NT2/D1 (cell line): ENCODE measurements at regions not wholly inside any gene's neighbourhood (a gene's known extent, or its start where the extent isn't known, plus 50 kb on each side); places are given as distances from the start of the nearest gene placed in this dataset.
A peak's percentile ranks its signal among the peaks of the same experiment; 100 is the strongest.

Source experiments
- DNase-seq: peaks from one replicate; pipeline ENCODE4 v3.0.0-alpha.2; 2011; ENCODE audit warnings: low read depth, low spot score
- H3K27me3 ChIP-seq: 2 replicates; pipeline ENCODE4 v1.6.0; 2011; ENCODE audit warnings: mild to moderate bottlenecking; ENCODE audit not compliant: insufficient read length, insufficient read depth
- H3K36me3 ChIP-seq: 2 replicates; pipeline ENCODE4 v1.6.1; 2011; ENCODE audit warnings: mild to moderate bottlenecking, low read length, mixed read lengths; ENCODE audit not compliant: insufficient read depth, insufficient read length
- H3K4me1 ChIP-seq: 2 replicates; pipeline ENCODE4 v1.5.1; 2011; ENCODE audit not compliant: insufficient read depth, insufficient read length
- H3K4me3 ChIP-seq: 2 replicates; pipeline ENCODE4 v1.5.1; 2011; ENCODE audit warnings: low read depth; ENCODE audit not compliant: insufficient read length
- H3K9ac ChIP-seq: 2 replicates; pipeline ENCODE4 v1.6.0; 2011; ENCODE audit warnings: low read depth; ENCODE audit not compliant: insufficient read length
- H3K9me3 ChIP-seq: 2 replicates; pipeline ENCODE4 v1.5.1; 2011; ENCODE audit warnings: mild to moderate bottlenecking, low read length; ENCODE audit not compliant: insufficient read depth
- SUZ12 ChIP-seq: IDR thresholded peaks from 2 replicates; pipeline ENCODE4 v1.6.1; 2011; ENCODE audit not compliant: insufficient read length, insufficient read depth; ENCODE audit errors: extremely low read depth
- YY1 ChIP-seq: IDR thresholded peaks from 2 replicates; pipeline ENCODE4 v1.6.1; 2011; ENCODE audit not compliant: insufficient read length, insufficient read depth
- ZNF274 ChIP-seq: IDR thresholded peaks from 2 replicates; pipeline ENCODE4 v1.6.1; 2011; ENCODE audit warnings: mild to moderate bottlenecking, low read depth, low read length

DNA sequence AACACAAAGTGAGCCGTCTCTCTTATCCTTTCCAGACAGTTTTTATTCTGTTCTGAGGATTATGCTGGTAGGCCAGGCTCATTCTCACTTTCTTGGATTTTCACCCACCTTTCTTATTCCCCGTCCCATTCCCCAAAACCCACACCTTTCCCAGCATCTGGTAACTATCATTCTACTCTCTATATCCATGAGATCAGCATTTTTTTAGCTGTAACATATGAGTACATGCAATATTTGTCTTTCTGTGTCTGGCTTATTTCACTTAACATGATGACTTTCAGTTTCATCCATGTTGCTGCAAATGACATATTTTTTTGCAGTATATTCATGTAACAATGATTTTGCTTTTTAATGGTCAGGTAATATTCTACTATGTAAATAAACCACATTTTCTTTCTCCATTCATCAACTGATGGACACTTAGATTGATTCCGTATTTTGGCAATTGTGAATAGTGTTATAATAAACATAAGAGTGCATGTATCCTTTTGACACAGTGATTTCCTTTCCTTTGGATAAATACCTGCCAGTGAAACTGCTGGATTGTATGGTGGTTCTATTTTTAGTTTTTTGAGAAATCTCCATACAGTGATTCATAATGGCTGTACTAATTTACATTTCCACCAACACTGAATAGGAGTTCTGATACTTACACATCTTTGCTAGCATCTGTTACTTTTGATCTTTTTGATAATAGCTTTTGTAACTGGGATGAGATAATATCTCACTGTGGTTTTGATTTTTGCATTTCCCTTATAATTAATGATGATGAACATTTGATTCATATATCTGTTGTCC lies 289.3 kb downstream of the RPRM start:
- no peak for DNase-seq
- Histone ChIP-seq H3K9me3 (no peaks in the 10 kb centered on the region), H3K36me3 (no peaks in the 10 kb centered on the region), H3K4me3 (no peak overlapping the region), H3K4me1 (no peaks in the 10 kb centered on the region), H3K9ac (no peak overlapping the region), H3K27me3 (no peaks in the 10 kb centered on the region)
- no peak for TF ChIP-seq YY1
- TF ChIP-seq SUZ12: no peak
- TF ChIP-seq ZNF274: no peak

DNA sequence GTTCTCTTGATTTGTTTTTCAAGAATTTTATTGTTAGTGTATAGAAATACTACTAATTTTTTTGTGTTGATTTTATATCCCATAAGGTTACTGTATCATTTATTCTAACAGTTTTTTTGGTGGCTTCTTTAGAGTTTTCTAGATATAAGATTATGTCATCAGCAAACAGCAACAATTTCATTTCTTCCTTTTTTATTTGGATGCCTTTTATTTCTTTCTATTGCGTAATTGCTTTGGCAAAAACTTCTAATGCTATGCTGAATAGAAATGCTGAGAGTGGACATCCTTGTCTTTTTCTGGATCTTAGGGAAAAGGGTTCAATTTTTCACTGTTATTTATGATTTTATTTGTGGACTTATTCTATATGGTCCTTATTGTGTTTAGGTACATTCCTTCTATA lies 298.8 kb downstream of the RPRM start:
- Histone ChIP-seq H3K4me3 (no peak overlapping the region), H3K27me3 (no peaks in the 10 kb centered on the region), H3K36me3 (no peaks in the 10 kb centered on the region), H3K9ac (no peak overlapping the region), H3K9me3 (no peaks in the 10 kb centered on the region), H3K4me1 (no peaks in the 10 kb centered on the region)
- TF ChIP-seq SUZ12 (no peak), ZNF274 (no peak), YY1 (no peak)
- no peak for DNase-seq

DNA sequence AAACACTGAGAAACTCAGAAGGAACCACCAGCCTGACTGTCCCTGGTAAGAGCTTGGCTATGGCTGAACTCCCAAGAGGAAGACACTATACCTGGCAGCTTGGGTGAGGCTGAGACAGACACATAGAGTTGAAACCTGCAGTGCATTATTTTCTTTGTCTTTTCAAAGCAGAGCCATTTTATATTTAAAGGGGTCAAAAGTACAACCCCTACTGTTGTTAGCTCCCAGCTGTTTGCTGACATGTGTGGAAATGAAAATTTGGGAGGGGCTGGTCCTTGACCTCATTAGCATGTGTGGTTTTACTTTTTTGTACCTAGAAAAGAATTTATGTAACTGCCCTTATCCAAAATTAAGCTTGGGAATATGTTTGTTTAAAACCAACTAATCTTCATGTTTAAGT lies 309.0 kb downstream of the RPRM start:
- Histone ChIP-seq H3K9ac (no peak overlapping the region), H3K9me3 (no peaks in the 10 kb centered on the region), H3K4me3 (no peak overlapping the region), H3K4me1 (no peaks in the 10 kb centered on the region), H3K27me3 (no peaks in the 10 kb centered on the region), H3K36me3 (no peaks in the 10 kb centered on the region)
- no peak for DNase-seq
- no peak for TF ChIP-seq ZNF274
- TF ChIP-seq SUZ12: no peak
- no peak for TF ChIP-seq YY1

DNA sequence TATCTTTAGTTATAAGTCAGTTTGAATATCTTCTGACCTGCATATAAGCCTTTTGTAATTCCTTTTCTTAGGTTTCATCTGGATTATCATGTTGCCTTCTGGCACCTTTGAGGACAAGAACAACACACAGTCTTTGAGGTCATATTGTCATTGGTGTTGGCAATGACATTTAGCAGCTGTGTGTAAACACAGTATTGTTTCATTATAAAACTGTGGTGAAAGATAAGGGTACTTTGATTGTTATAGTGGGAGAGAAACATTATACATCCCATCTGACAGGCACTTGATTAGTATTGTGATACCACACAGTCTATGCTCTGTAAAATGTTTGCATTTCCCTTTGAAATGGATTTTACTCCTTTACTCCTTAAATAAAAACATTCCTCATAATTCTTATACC lies 313.5 kb downstream of the RPRM start:
- no peak for DNase-seq
- no peak overlapping the region for H3K9ac ChIP-seq
- H3K36me3 ChIP-seq: no peaks in the 10 kb centered on the region
- no peak for TF ChIP-seq YY1
- H3K4me1 ChIP-seq: no peaks in the 10 kb centered on the region
- no peaks in the 10 kb centered on the region for H3K27me3 ChIP-seq
- no peak overlapping the region for H3K4me3 ChIP-seq
- H3K9me3 ChIP-seq: no peaks in the 10 kb centered on the region

DNA sequence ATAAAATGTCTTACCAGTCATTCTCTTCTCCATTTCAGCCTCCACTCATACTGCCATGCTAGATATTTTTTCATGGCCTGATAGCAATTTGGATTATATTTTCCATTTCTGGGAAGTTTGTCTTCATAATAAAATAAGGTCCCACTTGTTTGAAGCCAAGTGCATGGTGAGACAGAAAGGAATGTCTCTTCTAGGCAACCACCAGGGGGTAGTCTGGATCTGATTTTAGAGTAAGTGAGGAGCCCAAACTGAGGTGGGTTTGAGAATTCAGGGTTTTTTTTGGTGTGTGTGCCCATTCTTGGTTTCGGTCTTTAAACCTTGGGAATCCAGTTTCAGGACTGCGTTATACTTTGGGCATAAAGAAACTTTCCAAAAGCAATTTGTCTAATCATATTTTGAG lies 315.5 kb downstream of the RPRM start:
- peak; percentile 77 for DNase-seq
- TF ChIP-seq YY1: no peak
- no peak for TF ChIP-seq ZNF274
- no peak for TF ChIP-seq SUZ12
- Histone ChIP-seq H3K36me3 (no peaks in the 10 kb centered on the region), H3K9ac (no peak overlapping the region), H3K9me3 (no peaks in the 10 kb centered on the region), H3K4me1 (no peaks in the 10 kb centered on the region), H3K27me3 (no peaks in the 10 kb centered on the region), H3K4me3 (no peak overlapping the region)

DNA sequence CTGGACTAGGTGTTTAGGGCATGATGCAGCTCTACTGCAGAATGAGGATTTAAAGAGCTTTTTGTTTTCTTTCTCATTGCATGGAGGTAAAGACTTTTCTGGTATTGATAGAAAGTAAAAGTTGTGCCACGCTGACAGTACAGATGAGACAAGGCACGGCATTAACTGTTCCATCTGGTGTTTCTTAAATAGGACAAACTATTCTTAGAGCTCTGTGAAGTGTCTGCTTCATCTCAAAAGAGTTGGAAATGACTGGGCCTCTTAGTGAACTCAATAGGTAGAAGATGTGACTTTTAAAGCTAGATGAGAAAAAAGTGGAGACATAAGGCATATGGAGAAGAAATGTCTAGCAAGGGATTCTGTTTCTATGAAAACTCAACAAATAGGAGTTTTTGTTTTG lies 321.8 kb downstream of the RPRM start:
- H3K9me3 ChIP-seq: no peaks in the 10 kb centered on the region
- H3K4me3 ChIP-seq: no peak overlapping the region
- H3K27me3 ChIP-seq: no peaks in the 10 kb centered on the region
- H3K4me1 ChIP-seq: no peaks in the 10 kb centered on the region
- no peak for DNase-seq
- H3K9ac ChIP-seq: no peak overlapping the region
- TF ChIP-seq ZNF274 (no peak), YY1 (no peak), SUZ12 (no peak)
- H3K36me3 ChIP-seq: no peaks in the 10 kb centered on the region

DNA sequence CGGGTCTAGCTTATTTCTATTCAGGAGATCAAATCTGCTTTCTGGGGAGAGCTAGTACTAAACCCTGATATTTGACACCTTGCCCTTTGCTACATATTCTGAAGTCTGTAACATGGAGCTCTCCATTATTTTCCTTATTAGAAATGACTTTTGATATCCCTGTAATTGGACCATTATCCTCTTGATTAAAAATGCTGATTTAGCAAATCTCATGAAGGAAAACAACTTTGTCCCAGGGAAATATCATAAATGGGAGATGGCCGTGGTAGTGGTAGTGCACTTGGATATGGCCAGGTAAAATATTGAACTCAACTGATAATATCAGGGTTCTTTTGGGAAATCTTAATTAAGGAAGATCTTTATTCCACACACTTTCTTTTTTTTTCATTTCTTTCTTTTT lies 326.5 kb downstream of the RPRM start:
- H3K4me3 ChIP-seq: no peak overlapping the region
- no peak for DNase-seq
- H3K36me3 ChIP-seq: no peaks in the 10 kb centered on the region
- TF ChIP-seq YY1: no peak
- TF ChIP-seq SUZ12: no peak
- no peak for TF ChIP-seq ZNF274
- no peak overlapping the region for H3K9ac ChIP-seq
- no peaks in the 10 kb centered on the region for H3K4me1 ChIP-seq
- no peaks in the 10 kb centered on the region for H3K9me3 ChIP-seq
- H3K27me3 ChIP-seq: no peaks in the 10 kb centered on the region
